ENCODE measurements at regions not wholly inside any gene's neighbourhood (a gene's known extent, or its start where the extent isn't known, plus 50 kb on each side); places are given as distances from the start of the nearest gene placed in this dataset.
"Not testable (repeated sequence)": the region's sequence is repeated elsewhere in the genome, so short reads cannot be mapped to it uniquely, and the experiment has no call there.

DNA sequence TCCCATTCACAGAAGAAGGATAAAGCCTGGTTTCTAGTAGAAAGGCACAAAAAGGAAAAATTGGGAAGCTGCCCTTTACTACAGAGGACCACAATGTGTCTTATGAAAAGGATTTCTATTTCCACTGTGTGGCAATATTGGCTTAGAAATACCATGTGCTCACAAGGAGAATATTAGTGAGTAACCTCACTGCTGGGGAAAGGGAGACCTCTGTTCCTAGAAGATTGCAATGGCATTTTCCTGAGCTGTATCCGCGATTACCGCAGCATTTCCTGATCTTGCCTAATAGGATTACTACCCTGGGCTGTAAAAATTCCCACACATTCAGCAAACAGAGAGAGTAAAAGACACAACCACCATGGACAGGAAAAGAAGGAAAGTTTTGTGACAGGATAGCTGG lies 308.8 kb upstream of the TECRL start:
- DNase-seq = no peak

DNA sequence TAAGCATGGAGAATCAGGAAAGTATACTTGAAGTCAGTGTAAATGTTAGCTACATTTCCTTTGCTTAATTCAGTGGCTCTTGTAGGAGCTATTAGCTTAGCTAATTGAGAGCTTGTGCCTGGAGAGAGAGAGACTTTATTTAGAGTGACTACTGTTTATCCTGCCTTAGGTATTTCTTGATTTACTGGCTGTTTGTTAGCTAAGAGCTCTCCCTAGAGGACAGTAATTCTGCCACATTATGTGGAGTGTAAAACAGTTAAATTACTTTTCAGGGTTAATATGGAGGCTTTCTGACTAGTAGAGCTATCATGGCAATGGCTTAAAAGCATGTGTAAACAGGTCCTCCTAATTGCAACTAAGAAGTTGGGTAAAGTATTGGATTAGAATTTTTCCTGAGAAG lies 306.5 kb upstream of the TECRL start:
- DNase-seq = no peak

DNA sequence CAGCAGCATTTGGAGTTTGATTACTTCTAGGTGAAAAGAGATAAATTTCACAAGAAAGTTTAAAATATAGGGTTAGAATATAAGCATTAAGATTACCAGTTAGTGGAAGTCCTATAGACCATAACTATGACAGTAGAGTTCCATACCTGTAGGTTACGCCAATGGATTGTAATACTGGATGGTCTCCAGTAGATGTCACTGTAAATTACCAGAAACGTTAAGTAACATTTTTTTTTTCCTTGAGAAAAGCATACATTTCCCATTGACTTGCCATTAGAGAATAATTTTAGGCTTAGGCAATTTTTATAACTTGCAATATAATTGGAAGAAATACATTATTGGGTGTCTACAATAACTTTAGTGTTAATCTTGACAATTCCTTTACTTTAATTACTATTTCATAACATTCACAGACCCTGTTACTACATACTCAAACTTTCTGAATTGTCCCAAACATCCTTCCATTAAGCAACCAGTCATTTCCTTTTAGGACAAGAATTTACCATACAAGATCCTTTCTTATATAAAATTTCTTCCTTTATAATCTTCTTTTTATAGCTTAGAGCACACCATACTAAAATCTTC lies 304.1 kb upstream of the TECRL start:
- DNase-seq = peak; percentile 1 to 44 (median 22)

DNA sequence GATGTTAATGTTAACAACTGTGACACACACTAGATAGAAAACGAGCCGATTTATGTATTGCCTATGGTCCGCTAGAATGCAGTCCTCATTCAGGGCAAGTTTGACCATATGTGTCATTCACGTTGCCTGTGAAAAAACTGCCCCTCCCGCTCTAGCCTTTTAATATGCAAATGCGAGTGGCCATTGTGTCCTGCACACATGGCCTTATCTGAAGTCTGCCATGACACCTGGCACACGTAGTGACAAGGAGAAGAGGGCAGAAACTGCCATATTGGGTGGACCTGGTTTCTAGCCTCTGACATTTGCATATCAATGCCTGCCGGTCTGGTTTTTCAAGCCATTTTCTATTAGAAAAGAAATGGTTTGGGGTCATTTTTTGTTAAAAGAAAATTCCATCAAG lies 303.3 kb upstream of the TECRL start:
- no peak for DNase-seq

DNA sequence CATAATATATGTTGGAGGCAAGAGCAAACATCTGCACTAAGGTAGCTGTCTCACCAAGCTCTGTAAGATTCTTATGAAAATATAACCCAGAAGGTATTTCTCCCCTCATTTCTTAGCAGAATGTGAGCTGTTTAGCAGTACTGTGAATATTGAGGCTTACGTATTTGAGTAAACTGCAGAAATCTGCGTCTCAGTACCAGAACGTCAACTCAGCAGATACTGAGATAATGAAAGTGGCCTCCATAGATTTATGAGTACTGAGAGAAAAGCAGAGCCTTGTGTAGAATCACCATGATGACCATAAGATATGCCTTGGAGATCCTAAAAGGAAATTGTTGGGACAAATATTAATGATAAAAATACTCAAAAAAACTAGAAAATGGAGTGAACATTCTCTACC lies 296.7 kb upstream of the TECRL start:
- no peak for DNase-seq

DNA sequence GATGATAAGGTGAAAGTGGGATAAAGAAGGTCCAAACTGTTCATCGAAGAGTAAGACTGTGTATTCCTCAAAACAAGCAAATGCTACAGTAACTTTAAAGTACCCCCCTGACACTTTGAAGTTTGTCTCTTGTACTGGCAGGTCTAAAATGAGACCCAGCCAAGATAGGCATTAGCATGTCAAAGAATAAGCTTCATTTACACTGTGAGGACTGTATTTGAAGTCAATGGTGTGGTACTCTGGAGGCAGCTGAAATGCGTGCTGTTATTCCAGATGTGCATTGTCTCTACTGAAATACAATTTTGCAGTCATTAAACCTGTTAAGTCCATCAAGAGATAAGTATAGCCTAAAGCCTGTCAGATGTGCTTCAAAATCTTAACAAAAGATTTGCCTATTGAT lies 288.9 kb upstream of the TECRL start:
- no peak for DNase-seq

DNA sequence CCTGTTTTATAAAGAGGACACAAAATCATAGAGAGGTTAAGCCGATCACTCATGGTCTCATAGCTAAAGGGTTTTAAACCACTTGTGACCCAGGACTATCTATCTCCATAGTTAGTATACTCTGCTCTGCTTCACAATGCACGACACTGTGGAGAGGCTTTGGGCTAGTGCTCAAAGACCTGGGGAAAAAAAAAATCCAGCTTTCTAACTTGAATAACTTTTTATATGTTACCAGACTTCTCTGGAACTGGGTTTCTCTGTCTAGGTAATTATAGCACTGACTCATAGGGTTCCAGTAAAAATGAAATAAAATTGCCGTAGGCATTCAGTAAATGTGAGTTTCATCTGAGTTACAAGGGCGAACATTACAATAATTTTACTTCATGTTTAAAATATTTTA lies 273.7 kb upstream of the TECRL start:
- DNase-seq = no peak

DNA sequence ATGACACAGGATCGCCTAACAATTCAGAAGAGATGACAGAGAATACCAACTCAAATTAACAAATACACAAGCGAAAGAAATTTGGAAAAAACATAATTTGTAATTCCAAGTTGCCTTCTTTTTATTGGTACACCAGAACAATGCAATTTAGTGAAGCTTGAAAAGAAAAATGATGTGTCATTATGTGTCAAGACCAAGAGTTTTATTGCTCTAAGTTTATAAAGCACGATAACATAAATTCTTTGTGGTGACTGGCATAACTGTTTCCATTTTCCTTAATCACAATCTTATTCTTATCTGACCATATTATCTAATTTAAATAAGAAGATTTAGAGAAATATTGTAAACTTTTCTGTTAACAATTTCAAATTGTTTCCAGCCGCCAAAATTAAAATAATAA lies 273.2 kb upstream of the TECRL start:
- no peak for DNase-seq

DNA sequence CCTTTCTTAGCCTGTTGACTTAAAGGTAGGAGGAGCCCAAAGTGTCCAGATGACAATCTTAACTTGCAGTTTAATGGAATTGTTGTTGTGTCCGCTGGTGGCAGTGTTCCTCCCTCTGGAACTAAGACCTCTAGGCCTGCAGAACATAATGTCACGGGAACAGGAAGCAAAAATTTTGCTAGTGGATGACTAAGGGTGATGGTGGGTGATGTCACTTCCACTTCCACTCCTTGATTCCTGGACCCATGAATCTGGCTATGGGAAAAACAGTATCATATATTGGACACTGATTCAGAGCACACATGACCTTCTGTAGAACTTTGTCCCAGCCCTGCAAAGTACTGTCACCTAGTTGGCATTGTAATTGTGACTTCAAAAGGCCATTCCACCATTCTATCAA lies 263.9 kb upstream of the TECRL start:
- not testable (repeated sequence) for DNase-seq

DNA sequence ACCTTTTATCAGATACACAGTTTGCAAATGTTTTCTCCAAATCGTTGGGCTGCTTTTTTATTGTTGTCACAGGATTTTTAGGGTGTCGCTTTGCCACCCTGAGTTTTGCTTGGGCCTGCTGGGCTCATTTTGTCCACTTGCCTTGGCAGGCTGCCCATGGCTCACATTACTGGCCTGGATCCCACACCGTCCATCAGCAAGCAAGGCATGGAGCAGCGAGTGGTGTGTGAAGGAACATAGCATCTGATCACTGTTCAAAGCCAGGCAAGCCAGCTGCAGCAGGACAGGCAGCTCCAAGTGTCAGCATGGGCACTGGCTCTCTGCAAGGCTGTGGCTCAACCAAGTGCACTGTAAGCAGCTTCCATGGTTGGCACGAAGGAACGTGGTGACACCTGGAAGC lies 261.4 kb upstream of the TECRL start:
- DNase-seq = no peak

DNA sequence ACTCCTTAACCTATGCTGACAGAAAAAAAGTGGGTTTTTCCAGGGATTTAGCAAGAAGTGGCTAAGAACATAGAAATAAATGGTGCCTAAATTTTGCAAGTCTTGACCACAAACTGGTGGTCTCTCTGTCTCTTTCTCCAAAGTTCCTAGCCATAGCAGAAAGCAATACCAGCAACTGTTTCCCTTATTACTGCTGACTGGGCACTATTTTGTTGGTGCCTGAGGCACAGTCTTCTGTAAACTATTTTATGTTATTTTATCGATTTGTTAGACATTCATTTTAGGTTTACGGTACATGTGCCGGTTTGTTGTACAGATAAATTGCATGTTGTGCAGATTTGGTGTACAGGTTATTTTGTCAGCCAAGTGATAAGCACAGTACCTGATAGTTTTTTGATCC lies 234.6 kb upstream of the TECRL start:
- DNase-seq = no peak

DNA sequence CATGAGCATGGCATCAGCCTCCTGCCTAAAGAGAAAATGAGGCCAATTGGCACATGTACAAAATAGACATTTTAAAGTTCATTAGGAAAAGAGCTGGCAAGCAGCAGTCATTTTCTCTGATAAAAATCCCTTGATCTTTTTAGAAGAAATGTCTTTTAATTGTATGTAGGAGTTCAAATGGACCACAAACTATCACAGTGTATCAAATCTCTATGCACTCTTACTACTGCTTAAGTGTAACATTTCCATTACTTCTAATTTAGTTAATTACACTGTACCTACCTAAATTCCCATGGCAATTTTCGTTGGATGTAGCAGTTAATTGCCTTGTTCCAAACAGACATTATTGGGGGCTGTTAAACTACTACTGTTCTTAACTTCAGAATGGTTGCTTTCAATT lies 233.7 kb upstream of the TECRL start:
- no peak for DNase-seq

DNA sequence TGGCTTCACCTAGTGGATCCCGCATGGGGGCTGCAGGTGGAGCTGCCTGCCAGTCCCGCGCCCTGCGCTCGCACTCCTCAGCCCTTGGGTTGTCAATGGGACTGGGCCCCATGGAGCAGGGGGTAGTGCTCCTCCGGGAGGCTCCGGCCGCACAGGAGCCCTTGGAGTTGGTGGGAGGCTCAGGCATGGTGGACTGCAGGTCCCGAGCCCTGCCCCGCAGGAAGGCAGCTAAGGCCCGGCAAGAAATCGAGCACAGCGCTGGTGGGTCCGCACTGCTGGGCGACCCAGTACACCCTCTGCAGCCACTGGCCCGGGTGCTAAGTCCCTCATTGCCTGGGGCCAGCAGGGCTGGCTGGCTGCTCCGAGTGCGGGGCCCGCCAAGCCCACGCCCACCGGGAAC lies 231.2 kb upstream of the TECRL start:
- not testable (repeated sequence) for DNase-seq

DNA sequence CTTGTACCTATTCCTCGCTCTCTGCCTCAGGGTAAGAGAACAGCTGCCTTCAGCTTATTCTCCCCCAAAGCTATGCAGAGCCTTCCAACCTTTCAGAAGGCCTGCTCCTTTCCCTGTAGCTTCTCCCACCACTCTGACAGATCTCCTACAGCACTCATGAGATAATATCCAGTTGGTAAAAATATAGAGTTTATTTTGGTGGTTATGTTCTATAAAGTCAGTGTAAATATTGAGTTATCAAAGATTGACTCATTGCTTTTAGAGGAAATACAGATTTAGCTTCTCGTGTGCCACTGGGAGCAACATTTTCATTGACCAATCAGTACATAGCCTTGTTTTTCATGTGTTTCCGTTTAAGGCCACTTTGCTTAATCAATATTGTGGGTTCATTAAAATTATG lies 216.2 kb upstream of the TECRL start:
- no peak for DNase-seq

DNA sequence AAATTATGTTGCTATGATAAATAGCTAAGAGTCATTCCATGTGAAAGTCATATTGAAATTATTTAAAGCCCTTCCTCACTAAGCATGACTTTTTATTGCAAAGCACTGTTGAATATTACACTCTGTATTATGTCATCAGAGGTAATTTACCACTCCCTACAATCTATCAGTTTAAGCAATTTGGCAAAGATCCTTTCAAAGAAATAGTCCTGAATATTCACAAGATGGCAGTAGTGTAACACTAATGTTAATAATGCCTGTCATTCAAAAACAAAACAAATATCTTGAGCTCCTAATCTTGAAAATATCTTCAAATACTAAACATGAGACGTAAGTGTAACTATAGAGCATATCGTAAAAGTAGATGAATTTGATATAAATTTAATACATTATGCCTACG lies 208.6 kb upstream of the TECRL start:
- no peak for DNase-seq

DNA sequence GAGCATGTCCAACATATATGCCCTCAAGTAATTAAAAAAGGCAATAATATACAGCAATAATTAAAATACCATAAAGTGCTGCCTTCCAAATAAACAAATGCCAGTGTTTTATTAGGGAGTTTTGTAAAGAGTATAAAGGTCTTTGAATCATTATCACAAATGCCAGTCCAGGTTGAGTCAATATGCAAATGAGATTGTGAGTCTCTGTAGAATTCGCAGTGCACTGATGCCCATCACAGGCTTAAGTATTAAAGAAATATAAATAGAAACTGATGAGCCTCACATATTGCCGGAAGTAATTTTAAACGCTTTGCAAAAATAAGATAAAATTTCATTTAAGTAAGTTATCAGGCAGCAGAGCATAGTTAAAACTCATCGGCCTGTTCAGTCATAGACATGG lies 205.0 kb upstream of the TECRL start:
- no peak for DNase-seq

DNA sequence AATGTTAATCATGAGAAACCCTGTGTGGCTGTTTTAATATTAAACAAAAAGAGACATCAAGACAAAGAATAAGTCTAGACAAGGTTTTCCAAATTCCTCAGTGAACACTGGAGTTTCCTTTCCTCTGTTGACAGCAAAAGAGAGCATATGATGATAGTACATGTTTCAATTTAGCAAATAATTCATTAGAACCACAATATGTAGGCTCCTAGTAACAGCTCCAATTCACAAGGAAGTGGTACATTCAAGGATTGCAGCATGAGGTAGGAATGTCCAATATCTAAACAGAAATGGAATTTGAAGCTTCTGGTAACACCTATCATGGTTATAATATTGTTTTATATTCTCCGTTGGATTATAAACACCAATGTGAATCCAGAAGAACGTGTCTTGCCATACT lies 203.8 kb upstream of the TECRL start:
- no peak for DNase-seq

DNA sequence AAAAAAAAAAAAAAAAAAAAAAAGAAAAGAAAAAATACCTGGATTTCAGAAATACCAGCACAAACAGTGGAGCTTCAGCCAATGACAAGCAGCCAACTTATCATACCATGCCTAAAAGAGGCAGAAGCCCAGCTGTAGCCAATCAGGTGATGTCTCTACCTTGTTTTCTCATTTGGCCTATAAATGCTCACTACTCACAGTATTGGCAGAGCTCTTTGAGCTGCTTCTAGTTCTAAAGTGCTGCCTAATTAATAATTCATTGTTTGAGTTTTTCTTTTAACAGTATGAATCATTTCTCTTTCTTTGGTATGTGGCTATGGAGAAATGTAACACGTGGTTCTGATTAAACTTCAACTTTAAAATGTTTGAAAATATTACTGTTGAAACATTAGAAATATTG lies 188.8 kb upstream of the TECRL start:
- DNase-seq = no peak

DNA sequence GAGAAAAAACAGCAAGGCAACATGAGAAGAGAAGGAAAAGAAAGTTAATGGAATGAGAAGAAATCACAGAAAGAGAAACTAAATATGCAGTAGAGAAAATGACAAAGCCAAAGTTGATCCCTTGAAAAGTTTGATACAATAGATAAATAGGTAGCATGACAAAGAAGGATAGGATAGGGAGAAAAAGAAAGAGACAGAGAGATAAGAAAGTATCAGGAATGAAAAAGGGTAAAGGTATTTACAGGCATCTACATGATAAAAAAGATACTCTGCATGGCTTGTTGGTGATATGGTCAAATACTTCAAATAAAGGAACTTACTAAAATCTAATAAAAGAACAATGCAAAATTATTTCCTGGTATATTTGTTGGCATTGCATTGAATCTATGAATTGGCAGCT lies 185.5 kb upstream of the TECRL start:
- DNase-seq = no peak

DNA sequence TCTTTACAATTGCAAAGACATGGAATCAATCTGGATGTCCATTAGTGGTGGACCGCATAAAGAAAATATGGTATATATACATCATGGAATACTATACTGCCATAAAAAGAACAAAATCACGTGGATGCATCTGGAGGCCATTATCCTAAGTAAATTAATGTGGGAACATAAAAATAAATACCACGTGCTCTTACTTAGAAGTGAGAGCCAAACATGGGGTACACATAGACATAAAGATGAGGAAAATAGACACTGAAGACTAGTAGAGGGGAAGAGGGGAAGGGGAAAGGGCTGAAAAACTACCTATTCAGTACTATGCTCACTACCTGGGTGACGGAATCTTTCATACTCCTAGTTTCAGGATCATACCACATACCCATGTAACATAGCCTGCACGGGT lies 179.3 kb upstream of the TECRL start:
- no peak for DNase-seq

DNA sequence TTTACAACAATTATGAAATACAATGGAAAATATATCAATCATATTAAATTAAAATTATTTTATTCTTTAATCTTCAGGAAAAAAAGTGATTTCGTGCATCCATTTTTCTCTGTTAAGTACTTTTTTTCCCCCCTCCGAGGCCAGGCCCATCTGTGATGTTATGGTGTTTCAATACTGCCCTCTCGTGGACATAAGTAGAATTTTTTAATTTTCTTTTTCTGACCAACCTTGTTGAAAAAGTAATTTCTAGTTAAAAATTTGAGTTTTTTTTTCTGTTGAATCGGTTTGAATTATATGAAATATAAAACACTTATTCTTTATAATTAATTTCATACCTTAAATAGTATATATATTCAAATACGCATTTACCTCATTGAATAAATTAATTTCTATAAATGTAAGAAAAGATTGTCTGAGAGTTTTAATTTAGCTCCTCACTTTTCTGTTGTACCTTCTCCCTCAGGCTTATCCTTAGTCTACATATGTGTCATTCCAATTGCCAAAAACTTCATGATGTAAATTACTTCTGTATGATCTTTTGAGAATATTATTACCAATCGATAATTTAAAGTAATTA lies 175.8 kb upstream of the TECRL start:
- DNase-seq = peak; percentile 25 to 58 (median 46)

DNA sequence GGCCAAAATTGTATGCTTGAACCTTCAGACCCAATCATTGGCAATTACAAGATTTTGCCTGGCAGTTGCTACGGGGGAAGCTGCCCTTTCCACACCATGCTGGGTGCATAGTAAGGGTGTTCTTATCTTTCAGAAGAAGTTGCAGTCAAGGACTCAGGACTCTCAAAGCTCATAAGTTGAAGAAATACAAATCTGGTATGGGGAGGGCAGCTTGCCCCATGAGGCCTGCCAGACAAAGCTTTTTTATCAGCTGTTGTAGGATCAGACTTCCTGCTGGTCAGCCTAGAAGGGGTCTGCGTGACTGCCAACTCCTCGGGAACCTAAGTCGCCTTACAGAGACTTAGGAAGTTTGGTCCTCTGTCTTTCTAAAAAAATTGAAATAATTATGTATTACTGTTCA lies 174.9 kb upstream of the TECRL start:
- no peak for DNase-seq

DNA sequence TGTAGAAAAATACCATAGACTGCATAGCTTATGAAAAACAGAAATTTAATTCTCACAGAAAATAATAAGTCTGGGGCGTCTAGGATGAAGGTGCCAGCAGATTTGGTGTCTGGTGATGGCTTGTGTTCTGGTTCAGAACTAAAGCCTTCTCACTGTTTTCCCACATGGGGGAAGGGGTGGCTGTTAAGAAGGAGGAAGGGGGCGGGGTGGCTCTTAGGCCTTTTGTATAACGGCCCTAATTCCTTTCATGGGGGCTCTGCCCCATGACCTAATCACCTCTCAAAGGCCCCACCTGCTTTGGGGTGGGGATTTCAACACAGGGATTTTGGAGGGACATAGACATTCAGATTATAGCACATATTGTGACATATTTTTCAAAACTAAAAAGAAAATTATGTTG lies 173.2 kb upstream of the TECRL start:
- DNase-seq = no peak

DNA sequence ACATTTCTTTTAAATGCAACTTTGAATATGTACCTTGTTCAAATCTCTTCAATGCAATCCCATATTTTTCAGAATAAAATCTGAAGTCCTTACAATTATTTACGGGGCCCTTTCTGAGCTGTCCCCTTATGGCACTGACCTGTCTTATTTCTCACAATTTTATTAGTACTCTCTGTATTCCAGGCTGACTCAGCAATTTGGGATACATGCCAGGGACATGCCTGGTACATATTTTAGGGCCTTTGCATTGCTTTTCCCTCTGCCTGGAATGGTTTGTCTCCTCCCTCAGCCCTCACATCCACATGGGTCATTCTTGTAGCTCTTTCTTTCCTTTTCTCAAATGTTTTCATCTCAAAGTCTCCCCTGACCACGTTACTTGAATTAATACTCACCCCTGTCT lies 172.2 kb upstream of the TECRL start:
- no peak for DNase-seq

DNA sequence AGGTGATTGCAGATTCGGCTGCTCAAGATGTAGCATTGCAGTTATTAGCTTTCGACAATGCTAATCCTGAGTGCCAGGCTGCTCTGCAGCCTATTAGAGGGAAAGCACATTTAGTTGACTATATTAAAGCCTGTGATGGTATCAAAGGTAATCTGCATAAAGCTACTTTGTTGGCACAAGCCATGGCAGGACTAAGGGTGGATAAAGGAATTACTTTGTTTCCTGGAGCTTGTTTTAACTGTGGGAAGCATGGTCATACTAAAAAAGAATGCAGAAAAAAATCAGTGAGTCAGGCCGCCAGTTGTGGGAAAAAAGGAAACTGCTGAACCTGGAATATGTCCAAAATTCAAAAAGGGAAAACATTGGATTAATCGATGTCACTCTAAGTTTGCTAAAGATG lies 154.9 kb upstream of the TECRL start:
- no peak for DNase-seq
